Panc1 (cell line): ENCODE measurements at regions not wholly inside any gene's neighbourhood (a gene's known extent, or its start where the extent isn't known, plus 50 kb on each side); places are given as distances from the start of the nearest gene placed in this dataset.

ENCODE experiments used
- ATAC-seq: fragments of 200-7000 bp; cut with Tn5 transposase; 2 replicates; pipeline ENCODE4 v1.9.1; 2020; ENCODE audit warnings: mild to moderate bottlenecking, moderate library complexity
- BruUV-seq: library from RNA; stranded (reverse); fragments of 400-500 nt; replicated peaks from 2 replicates; lab custom pipeline; 2021; lab: Mats Ljungman, UMichigan
- CTCF ChIA-PET: fragments of 300-600 bp; sonication (Branson Sonifier 250); formaldehyde crosslinking; loops from one replicate; lab custom pipeline; 2022; ENCODE audit warnings: antibody characterized with exemption; lab: Charles Lee
- POLR2A ChIA-PET: fragments of 300-600 bp; sonication (Branson Sonifier 250); formaldehyde crosslinking; loops from one replicate; lab custom pipeline; 2022; ENCODE audit warnings: antibody characterized with exemption; lab: Charles Lee
- DNase-seq: peaks from one replicate; pipeline ENCODE4 v3.0.0-alpha.2; 2010; ENCODE audit warnings: low read depth, low spot score
- H3K27ac ChIP-seq: 2 replicates; pipeline ENCODE4 v1.5.1; 2011; ENCODE audit warnings: mild to moderate bottlenecking, low read length, inconsistent platforms
- H3K27me3 ChIP-seq: fragments of 200-500 bp; sonication (Bioruptor generic); 2 replicates; pipeline ENCODE4 v1.6.0; 2014; ENCODE audit warnings: low read length, inconsistent platforms; ENCODE audit not compliant: control insufficient read depth, insufficient read depth
- H3K36me3 ChIP-seq: fragments of 200-500 bp; sonication (Bioruptor generic); 2 replicates; pipeline ENCODE4 v1.5.1; 2014; ENCODE audit warnings: inconsistent platforms, mild to moderate bottlenecking, low read length, moderate library complexity; ENCODE audit not compliant: control insufficient read depth, insufficient read depth
- H3K4me1 ChIP-seq: 2 replicates; pipeline ENCODE4 v1.5.1; 2011; ENCODE audit warnings: inconsistent platforms, mild to moderate bottlenecking, low read length, moderate library complexity; ENCODE audit not compliant: control insufficient read depth, insufficient read depth
- H3K4me3 ChIP-seq, 2 experiments: 2 replicates each; pipeline ENCODE4 v1.5.1; 2011 to 2012; ENCODE audit warnings: low read depth in 2 of 2, low read length in 2 of 2, mild to moderate bottlenecking in 2 of 2, inconsistent platforms in 1 of 2, moderate library complexity in 1 of 2
- H3K9me3 ChIP-seq: fragments of 200-500 bp; sonication (Bioruptor generic); 2 replicates; pipeline ENCODE4 v1.5.1; 2014; ENCODE audit warnings: low read depth, mild to moderate bottlenecking, inconsistent platforms, low read length, moderate library complexity; ENCODE audit not compliant: control insufficient read depth, insufficient read depth
- CTCF ChIP-seq: fragments of 450-650 bp; IDR thresholded peaks from 2 replicates; pipeline ENCODE4 v1.5.1; 2017; ENCODE audit warnings: mild to moderate bottlenecking
- POLR2AphosphoS5 ChIP-seq: IDR thresholded peaks from 2 replicates; pipeline ENCODE4 v1.6.1; 2012; ENCODE audit warnings: mild to moderate bottlenecking, low read depth, low read length, moderate library complexity
- REST ChIP-seq, 2 experiments: IDR thresholded peaks; 2 replicates each; pipeline ENCODE4 v1.6.1; 2011 to 2012; ENCODE audit warnings: low read depth in 2 of 2, control low read depth in 1 of 2, low read length in 1 of 2, mild to moderate bottlenecking in 1 of 2, moderate library complexity in 1 of 2; ENCODE audit not compliant: insufficient read depth in 1 of 2
- SIN3A ChIP-seq: IDR thresholded peaks from 2 replicates; pipeline ENCODE4 v1.6.1; 2012; ENCODE audit warnings: low read depth, mild to moderate bottlenecking, low read length, moderate library complexity, borderline replicate concordance; ENCODE audit not compliant: insufficient read depth
- TCF7L2 ChIP-seq: IDR thresholded peaks from 2 replicates; pipeline ENCODE4 v1.6.1; 2011; ENCODE audit warnings: mild to moderate bottlenecking, low read depth, low read length, inconsistent platforms
- in situ Hi-C: cut with HindIII; loops from 2 replicates; pipeline ENCODE4 v1.10.0; 2016; ENCODE audit warnings: low sequenced_read_pairs, low pct_unique_long_range_greater_than_20kb
- intact Hi-C: fragments of 100-400 bp; cut with micrococcal nuclease; formaldehyde crosslinking; loops from one replicate; pipeline ENCODE4 v1.10.0; 2022; ENCODE audit not compliant: unreplicated experiment

GRCh38 chrX:95893636-95894035, 791.0 kb upstream of the DIAPH2 start:
- no peaks in the 10 kb centered on the region for H3K36me3 ChIP-seq
- no peak for DNase-seq
- in situ Hi-C loops (no loop called here), intact Hi-C loops (no loop called here)
- no peaks in the 10 kb centered on the region for H3K9me3 ChIP-seq
- no peaks in the 10 kb centered on the region for H3K4me1 ChIP-seq
- no peak overlapping the region for H3K4me3 ChIP-seq
- POLR2A ChIA-PET, result no interaction called here
- BruUV-seq, result no TSS peak
- no peaks in the 10 kb centered on the region for H3K27me3 ChIP-seq
- no peak overlapping the region for H3K27ac ChIP-seq
- no peak for ATAC-seq
- CTCF ChIA-PET, result no interaction called here
- TF ChIP-seq CTCF (no peak), REST (IDR thresholded peaks at IDR 0.05; ENCODE audit: insufficient read depth in 1 of 2, low read depth in 2 of 2, low read length in 1 of 2) (no peak), SIN3A (no peak), TCF7L2 (no peak), POLR2AphosphoS5 (no peak)

GRCh38 chrX:95903490-95903889, 781.2 kb upstream of the DIAPH2 start:
- ATAC-seq (no peak), DNase-seq (no peak)
- ChIA-PET CTCF (no interaction called here), POLR2A (no interaction called here)
- Histone ChIP-seq H3K4me3 (no peak overlapping the region), H3K27me3 (no peaks in the 10 kb centered on the region), H3K9me3 (no peaks in the 10 kb centered on the region), H3K27ac (no peak overlapping the region), H3K36me3 (no peaks in the 10 kb centered on the region), H3K4me1 (no peaks in the 10 kb centered on the region)
- intact Hi-C loops (no loop called here), in situ Hi-C loops (no loop called here)
- BruUV-seq, result no TSS peak
- TF ChIP-seq CTCF (no peak), REST (IDR thresholded peaks at IDR 0.05; ENCODE audit: insufficient read depth in 1 of 2, low read depth in 2 of 2, low read length in 1 of 2) (no peak), SIN3A (no peak), TCF7L2 (no peak), POLR2AphosphoS5 (no peak)
